ENCODE measurements at regions not wholly inside any gene's neighbourhood (a gene's known extent, or its start where the extent isn't known, plus 50 kb on each side); places are given as distances from the start of the nearest gene placed in this dataset.

- H2BK20ac ChIP-seq (ENCODE audit: low read depth, low read length), result no peak overlapping the region
- no peak overlapping the region for H3K23ac ChIP-seq (ENCODE audit: low read depth, low read length)
- no peaks in the 10 kb centered on the region for H3K9me1 ChIP-seq (ENCODE audit: insufficient read depth, low read length)
- H2BK120ac ChIP-seq (ENCODE audit: low read depth, low read length), result no peak overlapping the region
- ChIA-PET CTCF (interaction anchor here (0.6 kb wide), 1 partner anchor 13 kb away, joined by 3 read pairs; no protein-coding TSS in a partner anchor), POLR2A (ENCODE audit: unreplicated experiment) (no interaction called here)
- no peak for TF ChIP-seq BHLHE40 (IDR thresholded peaks at IDR 0.05; ENCODE audit: low read depth, low read length)
- TF ChIP-seq MAFK (IDR thresholded peaks at IDR 0.05; ENCODE audit: low read depth, low read length), result peak; percentile 55
- no peaks in the 10 kb centered on the region for H3K27me3 ChIP-seq (ENCODE audit: control insufficient read depth, insufficient read depth, low read length)
- no peak overlapping the region for H4K91ac ChIP-seq (ENCODE audit: insufficient read depth, low read depth, low read length)
- intact Hi-C loops (cut with micrococcal nuclease), result no loop called here
- H2AK9ac ChIP-seq (replicated peaks; ENCODE audit: low read depth, low read length, poor library complexity), result no peak overlapping the region
- no peak overlapping the region for H4K5ac ChIP-seq (ENCODE audit: low read depth, low read length)
- no TSS peak for BruUV-seq (replicated peaks)
- no peak overlapping the region for H4K8ac ChIP-seq (ENCODE audit: low read depth in 2 of 2, low read length in 2 of 2)
- no peak overlapping the region for H2BK15ac ChIP-seq (ENCODE audit: low read depth, low read length)
- no peak overlapping the region for H2AFZ ChIP-seq (replicated peaks; ENCODE audit: low read length, poor library complexity)
- H3K14ac ChIP-seq (replicated peaks; ENCODE audit: low read depth, low read length), result no peak overlapping the region
- no peaks in the 10 kb centered on the region for H3K36me3 ChIP-seq (ENCODE audit: control insufficient read depth, insufficient read depth, low read length)
- DNase-seq, result no peak
- H4K20me1 ChIP-seq (ENCODE audit: insufficient read depth, low read length), result no peaks in the 10 kb centered on the region
- ATAC-seq (ENCODE audit: low read depth), result no peak
- WGBS, 2 experiments (ENCODE audit: extremely low coverage in 2 of 2, insufficient read length in 1 of 2), result no CpG with 5 or more reads among the region's 1 CpG
- H3K4me2 ChIP-seq (ENCODE audit: low read depth, low read length), result peak overlapping the region; percentile 29; the same call in 1 of the 2 replicates
- H3K9ac ChIP-seq (ENCODE audit: low read depth, low read length), result no peak overlapping the region
- no peaks in the 10 kb centered on the region for H3K9me3 ChIP-seq (ENCODE audit: control insufficient read depth, insufficient read depth, low read length)
- H2BK5ac ChIP-seq (ENCODE audit: low read depth, low read length, poor library complexity, severe bottlenecking), result peak overlapping the region; percentile 66
- H3K27ac ChIP-seq (ENCODE audit: insufficient read depth, low read length), result no peak overlapping the region
- no peak overlapping the region for H3K56ac ChIP-seq (ENCODE audit: extremely low read depth, insufficient read depth, low read length)
- H3K18ac ChIP-seq (ENCODE audit: low read depth, low read length), result no peak overlapping the region
- no peak overlapping the region for H3K4me3 ChIP-seq (ENCODE audit: insufficient read depth, low read depth, low read length)
- peaks cover 3% of the 10 kb centered on the region; the same call in 1 of the 2 replicates for H3K4me1 ChIP-seq (ENCODE audit: control insufficient read depth, insufficient read depth, low read length)
- dilution Hi-C loops (cut with HindIII; ENCODE audit: low sequenced_read_pairs, unreplicated experiment), result no loop called here
- H3K79me1 ChIP-seq (ENCODE audit: low read depth in 1 of 2, low read length in 2 of 2), result no peaks in the 10 kb centered on the region
- no peak overlapping the region for H2AK5ac ChIP-seq (ENCODE audit: low read depth, low read length)
- no peak overlapping the region for H3K4ac ChIP-seq (ENCODE audit: low read depth, low read length)
- in situ Hi-C loops (cut with MboI; ENCODE audit: low sequenced_read_pairs), result no loop called here
Measured at GRCh38 chr12:59069516-59069915, 149.2 kb upstream of the LRIG3 start.

All from IMR-90 (cell line).